GM12878 (cell line): ENCODE measurements at regions not wholly inside any gene's neighbourhood (a gene's known extent, or its start where the extent isn't known, plus 50 kb on each side); places are given as distances from the start of the nearest gene placed in this dataset.

Experiments used
- ATF7 ChIP-seq: fragments of 450-650 bp; IDR thresholded peaks from 2 replicates; pipeline ENCODE4 v1.6.1; 2016; ENCODE audit warnings: low read depth, mild to moderate bottlenecking
- CREM ChIP-seq: IDR thresholded peaks from 2 replicates; pipeline ENCODE4 v1.6.1; 2014; ENCODE audit warnings: antibody characterized with exemption, low read depth
- EP300 ChIP-seq, 2 experiments: fragments of 150-350 bp in 1 of 2; IDR thresholded peaks; 2 replicates each; pipeline ENCODE4 v1.6.1; 2011 to 2012; ENCODE audit warnings: low read depth in 2 of 2, low read length in 2 of 2, borderline replicate concordance in 1 of 2, improper control_type of control experiment in 1 of 2, inconsistent platforms in 1 of 2; ENCODE audit not compliant: control insufficient read depth in 1 of 2
- NRF1 ChIP-seq: conservative IDR thresholded peaks from 2 replicates; pipeline ENCODE4 v1.6.1; 2011; ENCODE audit warnings: mild to moderate bottlenecking, low read depth, low read length, improper control_type of control experiment
- RAD21 ChIP-seq: IDR thresholded peaks from 2 replicates; pipeline ENCODE4 v1.6.1; 2011; ENCODE audit warnings: mild to moderate bottlenecking, low read depth, low read length, moderate library complexity; ENCODE audit not compliant: insufficient read depth
- SIN3A ChIP-seq: IDR thresholded peaks from 2 replicates; pipeline ENCODE4 v1.6.1; 2012; ENCODE audit warnings: low read depth, low read length, improper control_type of control experiment
- TF ChIP-seq, protein P1 (sequence below): IDR thresholded peaks from 2 replicates; pipeline ENCODE4 v1.6.1; 2012; ENCODE audit warnings: mild to moderate bottlenecking, low read depth, low read length
- TF ChIP-seq, protein P2 (sequence below): fragments of 450-650 bp; IDR thresholded peaks from 2 replicates; pipeline ENCODE4 v1.6.1; 2017; ENCODE audit warnings: borderline replicate concordance
- TF ChIP-seq, protein P3 (sequence below), 3 experiments: IDR thresholded peaks in 2 of 3; conservative IDR thresholded peaks in 1 of 3; 2 replicates each; pipeline ENCODE4 v1.5.1; 2011; ENCODE audit warnings: low read depth in 3 of 3, low read length in 3 of 3, mild to moderate bottlenecking in 3 of 3, control low read depth in 2 of 3, moderate library complexity in 2 of 3, inconsistent platforms in 1 of 3, mixed read lengths in 1 of 3; ENCODE audit not compliant: control insufficient read depth in 2 of 3, insufficient read depth in 1 of 3; ENCODE audit errors: extremely low read depth in 1 of 3

DNA sequence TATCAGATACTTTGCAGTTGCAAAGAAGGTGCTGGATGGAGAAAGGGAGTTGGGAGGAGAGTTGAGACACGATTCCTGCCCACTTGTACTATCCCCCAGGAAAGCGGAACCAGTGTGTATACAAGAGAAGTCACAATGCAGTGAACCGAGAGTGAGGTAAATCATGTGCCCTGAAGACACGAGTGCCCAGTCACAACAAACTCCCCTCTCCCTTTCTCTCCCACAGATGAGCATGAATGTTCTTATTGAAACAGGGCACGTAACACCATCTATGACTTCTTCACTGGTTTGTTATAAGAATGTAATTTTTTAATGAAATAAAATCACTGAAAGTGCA lies 155.7 kb downstream of the IRS1 start:
- TF ChIP-seq, protein P1, sequence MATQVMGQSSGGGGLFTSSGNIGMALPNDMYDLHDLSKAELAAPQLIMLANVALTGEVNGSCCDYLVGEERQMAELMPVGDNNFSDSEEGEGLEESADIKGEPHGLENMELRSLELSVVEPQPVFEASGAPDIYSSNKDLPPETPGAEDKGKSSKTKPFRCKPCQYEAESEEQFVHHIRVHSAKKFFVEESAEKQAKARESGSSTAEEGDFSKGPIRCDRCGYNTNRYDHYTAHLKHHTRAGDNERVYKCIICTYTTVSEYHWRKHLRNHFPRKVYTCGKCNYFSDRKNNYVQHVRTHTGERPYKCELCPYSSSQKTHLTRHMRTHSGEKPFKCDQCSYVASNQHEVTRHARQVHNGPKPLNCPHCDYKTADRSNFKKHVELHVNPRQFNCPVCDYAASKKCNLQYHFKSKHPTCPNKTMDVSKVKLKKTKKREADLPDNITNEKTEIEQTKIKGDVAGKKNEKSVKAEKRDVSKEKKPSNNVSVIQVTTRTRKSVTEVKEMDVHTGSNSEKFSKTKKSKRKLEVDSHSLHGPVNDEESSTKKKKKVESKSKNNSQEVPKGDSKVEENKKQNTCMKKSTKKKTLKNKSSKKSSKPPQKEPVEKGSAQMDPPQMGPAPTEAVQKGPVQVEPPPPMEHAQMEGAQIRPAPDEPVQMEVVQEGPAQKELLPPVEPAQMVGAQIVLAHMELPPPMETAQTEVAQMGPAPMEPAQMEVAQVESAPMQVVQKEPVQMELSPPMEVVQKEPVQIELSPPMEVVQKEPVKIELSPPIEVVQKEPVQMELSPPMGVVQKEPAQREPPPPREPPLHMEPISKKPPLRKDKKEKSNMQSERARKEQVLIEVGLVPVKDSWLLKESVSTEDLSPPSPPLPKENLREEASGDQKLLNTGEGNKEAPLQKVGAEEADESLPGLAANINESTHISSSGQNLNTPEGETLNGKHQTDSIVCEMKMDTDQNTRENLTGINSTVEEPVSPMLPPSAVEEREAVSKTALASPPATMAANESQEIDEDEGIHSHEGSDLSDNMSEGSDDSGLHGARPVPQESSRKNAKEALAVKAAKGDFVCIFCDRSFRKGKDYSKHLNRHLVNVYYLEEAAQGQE = no peak
- TF ChIP-seq, protein P2, sequence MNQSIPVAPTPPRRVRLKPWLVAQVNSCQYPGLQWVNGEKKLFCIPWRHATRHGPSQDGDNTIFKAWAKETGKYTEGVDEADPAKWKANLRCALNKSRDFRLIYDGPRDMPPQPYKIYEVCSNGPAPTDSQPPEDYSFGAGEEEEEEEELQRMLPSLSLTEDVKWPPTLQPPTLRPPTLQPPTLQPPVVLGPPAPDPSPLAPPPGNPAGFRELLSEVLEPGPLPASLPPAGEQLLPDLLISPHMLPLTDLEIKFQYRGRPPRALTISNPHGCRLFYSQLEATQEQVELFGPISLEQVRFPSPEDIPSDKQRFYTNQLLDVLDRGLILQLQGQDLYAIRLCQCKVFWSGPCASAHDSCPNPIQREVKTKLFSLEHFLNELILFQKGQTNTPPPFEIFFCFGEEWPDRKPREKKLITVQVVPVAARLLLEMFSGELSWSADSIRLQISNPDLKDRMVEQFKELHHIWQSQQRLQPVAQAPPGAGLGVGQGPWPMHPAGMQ = no peak
- TF ChIP-seq SIN3A (no peak), NRF1 (no peak), RAD21 (no peak), ATF7 (no peak), EP300 (IDR thresholded peaks at IDR 0.05; ENCODE audit: borderline replicate concordance in 1 of 2, control insufficient read depth in 1 of 2, low read depth in 2 of 2, low read length in 2 of 2) (no peak), CREM (no peak)
- TF ChIP-seq, protein P3, sequence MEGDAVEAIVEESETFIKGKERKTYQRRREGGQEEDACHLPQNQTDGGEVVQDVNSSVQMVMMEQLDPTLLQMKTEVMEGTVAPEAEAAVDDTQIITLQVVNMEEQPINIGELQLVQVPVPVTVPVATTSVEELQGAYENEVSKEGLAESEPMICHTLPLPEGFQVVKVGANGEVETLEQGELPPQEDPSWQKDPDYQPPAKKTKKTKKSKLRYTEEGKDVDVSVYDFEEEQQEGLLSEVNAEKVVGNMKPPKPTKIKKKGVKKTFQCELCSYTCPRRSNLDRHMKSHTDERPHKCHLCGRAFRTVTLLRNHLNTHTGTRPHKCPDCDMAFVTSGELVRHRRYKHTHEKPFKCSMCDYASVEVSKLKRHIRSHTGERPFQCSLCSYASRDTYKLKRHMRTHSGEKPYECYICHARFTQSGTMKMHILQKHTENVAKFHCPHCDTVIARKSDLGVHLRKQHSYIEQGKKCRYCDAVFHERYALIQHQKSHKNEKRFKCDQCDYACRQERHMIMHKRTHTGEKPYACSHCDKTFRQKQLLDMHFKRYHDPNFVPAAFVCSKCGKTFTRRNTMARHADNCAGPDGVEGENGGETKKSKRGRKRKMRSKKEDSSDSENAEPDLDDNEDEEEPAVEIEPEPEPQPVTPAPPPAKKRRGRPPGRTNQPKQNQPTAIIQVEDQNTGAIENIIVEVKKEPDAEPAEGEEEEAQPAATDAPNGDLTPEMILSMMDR (IDR thresholded peaks at IDR 0.05 in 2 of 3, conservative IDR thresholded peaks at IDR 0.05 in 1 of 3; ENCODE audit: control insufficient read depth in 2 of 3, extremely low read depth in 1 of 3, insufficient read depth in 1 of 3, low read depth in 3 of 3, low read length in 3 of 3) = no peak
